ENCODE measurements at regions not wholly inside any gene's neighbourhood (a gene's known extent, or its start where the extent isn't known, plus 50 kb on each side); places are given as distances from the start of the nearest gene placed in this dataset.
A peak's percentile ranks its signal among the peaks of the same experiment; 100 is the strongest.

- DNase-seq (ENCODE audit: low spot score) = no peak
Observed at GRCh38 chr10:15462253-15462897, 91.3 kb upstream of the FAM171A1 start.

GRCh38 chr10:15461353-15462108, 90.4 kb upstream of the FAM171A1 start:
- no peak for DNase-seq (ENCODE audit: low spot score)

- no peak for DNase-seq (ENCODE audit: low spot score)
Observed at GRCh38 chr10:15460661-15461060, 89.6 kb upstream of the FAM171A1 start.

- DNase-seq (ENCODE audit: low spot score) = no peak
Observed at GRCh38 chr10:15459218-15459617, 88.1 kb upstream of the FAM171A1 start.

GRCh38 chr10:15457382-15457781, 86.3 kb upstream of the FAM171A1 start:
- no peak for DNase-seq (ENCODE audit: low spot score)

- DNase-seq (ENCODE audit: low spot score) = no peak
Observed at GRCh38 chr10:15455456-15455855, 84.4 kb upstream of the FAM171A1 start.

- no peak for DNase-seq (ENCODE audit: low spot score)
Observed at GRCh38 chr10:15453926-15454325, 82.8 kb upstream of the FAM171A1 start.

- no peak for DNase-seq (ENCODE audit: low spot score)
Observed at GRCh38 chr10:15453457-15453856, 82.4 kb upstream of the FAM171A1 start.

GRCh38 chr10:15452545-15452944, 81.5 kb upstream of the FAM171A1 start:
- DNase-seq (ENCODE audit: low spot score) = no peak

- no peak for DNase-seq (ENCODE audit: low spot score)
Observed at GRCh38 chr10:15451137-15452094, 80.3 kb upstream of the FAM171A1 start.

GRCh38 chr10:15448598-15448997, 77.5 kb upstream of the FAM171A1 start:
- no peak for DNase-seq (ENCODE audit: low spot score)

GRCh38 chr10:15445006-15445390, 73.9 kb upstream of the FAM171A1 start:
- DNase-seq (ENCODE audit: low spot score) = no peak

GRCh38 chr10:15444105-15445005, 73.3 kb upstream of the FAM171A1 start:
- DNase-seq (ENCODE audit: low spot score) = no peak

- DNase-seq (ENCODE audit: low spot score) = no peak
Observed at GRCh38 chr10:15442056-15442455, 71.0 kb upstream of the FAM171A1 start.

- DNase-seq (ENCODE audit: low spot score) = peak; percentile 24
Observed at GRCh38 chr10:15440204-15440711, 69.2 kb upstream of the FAM171A1 start.

- peak; percentile 24 for DNase-seq (ENCODE audit: low spot score)
Observed at GRCh38 chr10:15439341-15439842, 68.3 kb upstream of the FAM171A1 start.

- no peak for DNase-seq (ENCODE audit: low spot score)
Observed at GRCh38 chr10:15436696-15437095, 65.6 kb upstream of the FAM171A1 start.

- DNase-seq (ENCODE audit: low spot score) = peak; percentile 79
Observed at GRCh38 chr10:15433850-15434537, 62.9 kb upstream of the FAM171A1 start.

- DNase-seq (ENCODE audit: low spot score) = no peak
Observed at GRCh38 chr10:15432266-15432665, 61.2 kb upstream of the FAM171A1 start.

- no peak for DNase-seq (ENCODE audit: low spot score)
Observed at GRCh38 chr10:15430969-15431771, 60.1 kb upstream of the FAM171A1 start.

Data from Ammon's horn (tissue), 1 donor.